B cell (primary cell): ENCODE measurements at regions not wholly inside any gene's neighbourhood (a gene's known extent, or its start where the extent isn't known, plus 50 kb on each side); places are given as distances from the start of the nearest gene placed in this dataset.

Experiments
- ATAC-seq: fragments of 200-7000 bp; cut with Tn5 transposase; one replicate; pipeline ENCODE4 v1.10.0; 2021; ENCODE audit warnings: low read depth, mild to moderate bottlenecking, moderate number of reproducible peaks, moderate library complexity
- CTCF ChIA-PET: fragments of 350-600 bp; sonication (Branson Sonifier 250); formaldehyde crosslinking; loops from one replicate; lab custom pipeline; 2021; ENCODE audit warnings: antibody characterized with exemption, inconsistent platforms; lab: Charles Lee
- POLR2A ChIA-PET: fragments of 350-600 bp; sonication (Branson Sonifier 250); formaldehyde crosslinking; loops from one replicate; lab custom pipeline; 2021; ENCODE audit warnings: antibody characterized with exemption; lab: Charles Lee
- DNase-seq: peaks from one replicate; pipeline ENCODE4 v3.0.0; 2013
- H2AFZ ChIP-seq: 2 replicates; pipeline ENCODE4 v1.6.1; 2012; ENCODE audit warnings: mild to moderate bottlenecking, low read depth, low read length; ENCODE audit not compliant: insufficient read depth, poor library complexity, severe bottlenecking
- H3K27ac ChIP-seq, 2 donors: 1 replicate in 1 of 2; 2 replicates in 1 of 2; pipeline ENCODE4 v1.5.1; 2012 to 2013; ENCODE audit warnings: low read length in 2 of 2, mild to moderate bottlenecking in 2 of 2, moderate library complexity in 1 of 2
- H3K27me3 ChIP-seq, 4 experiments: fragments of 200-600 bp in 1 of 4; sonication (generic) in 1 of 4; replicated peaks in 1 of 4; 1 replicate in 2 of 4; 2 replicates in 2 of 4; pipeline versions ENCODE4 v1.6.1 to v1.7.0; 2013 to 2016; ENCODE audit warnings: low read length in 3 of 4, mild to moderate bottlenecking in 2 of 4, mixed read lengths in 1 of 4, moderate library complexity in 1 of 4; ENCODE audit not compliant: insufficient read depth in 4 of 4, control insufficient read depth in 3 of 4; ENCODE audit errors: control extremely low read depth in 1 of 4
- H3K36me3 ChIP-seq, 2 experiments: replicated peaks in 1 of 2; 1 replicate in 1 of 2; 2 replicates in 1 of 2; pipeline versions ENCODE4 v1.6.1 to v1.7.1; 2013; ENCODE audit warnings: low read length in 1 of 2; ENCODE audit not compliant: insufficient read depth in 2 of 2, control insufficient read depth in 1 of 2; ENCODE audit errors: control extremely low read depth in 1 of 2, extremely low read depth in 1 of 2
- H3K4me1 ChIP-seq, 2 donors: fragments of 200-600 bp in 1 of 2; sonication (generic) in 1 of 2; 1 replicate in 1 of 2; 2 replicates in 1 of 2; pipeline versions ENCODE4 v1.5.1 to v1.6.1; 2013 to 2017; ENCODE audit warnings: low read length in 2 of 2; ENCODE audit not compliant: control insufficient read depth in 2 of 2, insufficient read depth in 2 of 2
- H3K4me2 ChIP-seq: replicated peaks from 2 replicates; pipeline ENCODE3; 2012; ENCODE audit warnings: mild to moderate bottlenecking, low read depth, low read length; ENCODE audit not compliant: poor library complexity, severe bottlenecking
- H3K4me3 ChIP-seq, 5 experiments: fragments of 200-600 bp in 1 of 5; sonication (generic) in 1 of 5; 1 replicate in 3 of 5; 2 replicates in 2 of 5; pipeline versions ENCODE4 v1.5.1 to v1.7.0; 2011 to 2016; ENCODE audit warnings: low read length in 4 of 5, mild to moderate bottlenecking in 4 of 5, low read depth in 2 of 5, control low read depth in 1 of 5, moderate library complexity in 1 of 5; ENCODE audit not compliant: insufficient read depth in 1 of 5; ENCODE audit errors: control extremely low read depth in 1 of 5, extremely low read depth in 1 of 5
- H3K79me2 ChIP-seq: fragments of 200-600 bp; sonication (generic); one replicate; pipeline ENCODE4 v1.6.0; 2016; ENCODE audit warnings: low read length; ENCODE audit not compliant: control insufficient read depth, insufficient read depth
- H3K9ac ChIP-seq: fragments of 200-600 bp; sonication (generic); 2 replicates; pipeline ENCODE4 v1.6.1; 2017; ENCODE audit warnings: mild to moderate bottlenecking, low read length, moderate library complexity
- H3K9me3 ChIP-seq, 3 donors: one replicate each; pipeline versions ENCODE4 v1.6.1 to v1.7.1; 2013; ENCODE audit warnings: low read length in 2 of 3; ENCODE audit not compliant: control insufficient read depth in 2 of 3, insufficient read depth in 1 of 3; ENCODE audit errors: control extremely low read depth in 1 of 3
- H4K20me1 ChIP-seq: 2 replicates; pipeline ENCODE4 v1.6.0; 2012; ENCODE audit warnings: mild to moderate bottlenecking, low read length; ENCODE audit not compliant: insufficient read depth, control insufficient read depth, poor library complexity, severe bottlenecking
- H3K27ac Mint-ChIP-seq: one replicate; pipeline ENCODE4 v1.8.0; 2021; ENCODE audit warnings: mixed read lengths
- H3K27me3 Mint-ChIP-seq: one replicate; pipeline ENCODE4 v1.8.0; 2021; ENCODE audit warnings: mixed read lengths
- H3K4me1 Mint-ChIP-seq: one replicate; pipeline ENCODE4 v1.8.0; 2021; ENCODE audit warnings: mixed read lengths
- H3K4me3 Mint-ChIP-seq: one replicate; pipeline ENCODE4 v1.8.0; 2021; ENCODE audit warnings: mixed read lengths
- H3K9me3 Mint-ChIP-seq: one replicate; pipeline ENCODE4 v1.8.0; 2022; ENCODE audit warnings: mixed read lengths; ENCODE audit not compliant: insufficient read depth
- CTCF ChIP-seq: fragments of 200-600 bp; IDR thresholded peaks from one replicate; pipeline ENCODE4 v1.8.0; 2022; ENCODE audit warnings: antibody characterized with exemption, mild to moderate bottlenecking
- EZH2 ChIP-seq: IDR thresholded peaks from 2 replicates; pipeline ENCODE4 v1.6.1; 2012; ENCODE audit warnings: borderline replicate concordance, low read depth, mild to moderate bottlenecking, moderate library complexity, low read length; ENCODE audit not compliant: insufficient read depth, poor library complexity, severe bottlenecking
- WGBS: methylation state at CpG from one replicate; pipeline ENCODE4 v1.1.5; 2013; ENCODE audit warnings: missing lambda C conversion rate; ENCODE audit not compliant: insufficient coverage; 5-methylcytosine and 5-hydroxymethylcytosine counted together
- intact Hi-C: fragments of 100-400 bp; cut with micrococcal nuclease; formaldehyde crosslinking; loops from one replicate; pipeline ENCODE4 v1.10.0; 2022

- H3K4me1 Mint-ChIP-seq = peaks cover 31% of the 10 kb centered on the region
- CTCF ChIA-PET = no interaction called here
- no peaks in the 10 kb centered on the region for H3K79me2 ChIP-seq
- DNase-seq = no peak
- no peak overlapping the region for H3K9ac ChIP-seq
- peaks cover 14 to 24% of the 10 kb centered on the region in 2 donors for H3K4me1 ChIP-seq
- WGBS = 89% methylated on average over 3 of the region's 3 CpGs
- H3K27me3 Mint-ChIP-seq = no peaks in the 10 kb centered on the region
- TF ChIP-seq CTCF = no peak
- no peak for TF ChIP-seq EZH2
- peaks cover 2% of the 10 kb centered on the region for H3K9me3 Mint-ChIP-seq
- no peak overlapping the region for H3K4me3 ChIP-seq
- no peak overlapping the region for H3K27ac ChIP-seq
- intact Hi-C loops = no loop called here
- H3K27ac Mint-ChIP-seq = no peak overlapping the region
- H3K4me3 Mint-ChIP-seq = no peak overlapping the region
- no peaks in the 10 kb centered on the region for H3K36me3 ChIP-seq
- no peaks in the 10 kb centered on the region for H3K27me3 ChIP-seq
- H3K4me2 ChIP-seq = no peak overlapping the region
- POLR2A ChIA-PET = no interaction called here
- H4K20me1 ChIP-seq = no peaks in the 10 kb centered on the region
- H3K9me3 ChIP-seq = no peaks in the 10 kb centered on the region
- no peak overlapping the region for H2AFZ ChIP-seq
- ATAC-seq = no peak
These were observed 81.1 kb downstream of the CD200R1L start for GRCh38 chr3:112765531-112765930.

GRCh38 chr3:112763258-112763657 lies 83.4 kb downstream of the CD200R1L start:
- peaks cover 20% of the 10 kb centered on the region for H3K4me1 Mint-ChIP-seq
- TF ChIP-seq EZH2 (no peak), CTCF (no peak)
- Histone ChIP-seq H3K9me3 (no peaks in the 10 kb centered on the region), H3K4me2 (no peak overlapping the region), H2AFZ (no peak overlapping the region), H3K9ac (no peak overlapping the region), H3K4me3 (no peak overlapping the region), H4K20me1 (no peaks in the 10 kb centered on the region), H3K4me1 (peaks cover 14 to 20% of the 10 kb centered on the region in 2 donors), H3K27me3 (no peaks in the 10 kb centered on the region), H3K27ac (no peak overlapping the region), H3K79me2 (no peaks in the 10 kb centered on the region), H3K36me3 (no peaks in the 10 kb centered on the region)
- no CpG with 5 or more reads among the region's 3 CpGs for WGBS
- CTCF ChIA-PET = interaction anchor here (0.6 to 1.0 kb wide), 2 partner anchors 27 to 1390 kb away, joined by 3 to 4 read pairs; no protein-coding TSS in a partner anchor
- ATAC-seq (no peak), DNase-seq (no peak)
- intact Hi-C loops = no loop called here
- no peaks in the 10 kb centered on the region for H3K9me3 Mint-ChIP-seq
- H3K27me3 Mint-ChIP-seq = no peaks in the 10 kb centered on the region
- no peak overlapping the region for H3K4me3 Mint-ChIP-seq
- H3K27ac Mint-ChIP-seq = no peak overlapping the region
- POLR2A ChIA-PET = no interaction called here
